ENCODE measurements at regions not wholly inside any gene's neighbourhood (a gene's known extent, or its start where the extent isn't known, plus 50 kb on each side); places are given as distances from the start of the nearest gene placed in this dataset.
"Not testable (repeated sequence)": the region's sequence is repeated elsewhere in the genome, so short reads cannot be mapped to it uniquely, and the experiment has no call there.

- not testable (repeated sequence) for DNase-seq
These were observed 101.7 kb upstream of the NIPA1 start for GRCh38 chr15:22684786-22685185.

DNA sequence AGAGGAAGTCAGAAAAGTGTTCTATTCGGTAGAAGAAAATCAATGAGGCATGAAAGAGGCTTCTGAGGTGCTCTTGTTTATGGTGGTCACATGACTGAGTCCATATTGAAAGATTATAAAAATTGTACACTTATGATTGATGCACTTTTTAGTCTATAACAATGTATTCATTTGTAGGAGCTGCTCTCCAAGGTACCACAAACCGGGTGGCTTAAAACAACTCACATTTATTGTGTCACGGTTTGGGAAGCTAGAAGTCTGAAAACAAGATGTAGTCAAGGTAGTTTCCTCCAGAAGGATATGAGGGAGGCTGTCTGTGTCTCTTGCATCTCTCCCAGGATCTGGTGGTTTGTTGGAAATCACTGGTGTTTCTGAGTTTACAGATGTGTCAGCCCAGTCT lies 86.6 kb upstream of the NIPA1 start:
- not testable (repeated sequence) for DNase-seq

GRCh38 chr15:22710831-22711341 lies 75.6 kb upstream of the NIPA1 start:
- DNase-seq, result not testable (repeated sequence)

DNA sequence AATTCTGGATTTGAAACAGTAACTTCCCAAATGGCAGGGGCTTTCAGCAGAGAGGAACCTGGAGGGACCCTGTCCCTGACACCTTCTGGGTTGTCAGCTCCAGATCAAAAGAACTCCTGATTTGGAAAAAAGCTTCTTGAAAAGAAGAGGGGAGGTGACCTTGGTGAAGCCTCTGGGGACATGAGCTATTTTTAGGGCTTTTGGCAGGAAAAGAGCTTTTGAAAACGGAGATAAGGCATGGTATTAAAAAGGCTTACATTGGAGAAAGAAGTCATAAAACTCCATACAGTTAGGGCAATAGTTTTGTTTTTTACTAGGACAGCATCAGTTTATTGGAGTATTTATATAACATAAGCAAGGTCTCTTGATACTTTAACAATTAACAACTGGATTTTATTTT lies 72.5 kb upstream of the NIPA1 start:
- DNase-seq, result not testable (repeated sequence)

DNA sequence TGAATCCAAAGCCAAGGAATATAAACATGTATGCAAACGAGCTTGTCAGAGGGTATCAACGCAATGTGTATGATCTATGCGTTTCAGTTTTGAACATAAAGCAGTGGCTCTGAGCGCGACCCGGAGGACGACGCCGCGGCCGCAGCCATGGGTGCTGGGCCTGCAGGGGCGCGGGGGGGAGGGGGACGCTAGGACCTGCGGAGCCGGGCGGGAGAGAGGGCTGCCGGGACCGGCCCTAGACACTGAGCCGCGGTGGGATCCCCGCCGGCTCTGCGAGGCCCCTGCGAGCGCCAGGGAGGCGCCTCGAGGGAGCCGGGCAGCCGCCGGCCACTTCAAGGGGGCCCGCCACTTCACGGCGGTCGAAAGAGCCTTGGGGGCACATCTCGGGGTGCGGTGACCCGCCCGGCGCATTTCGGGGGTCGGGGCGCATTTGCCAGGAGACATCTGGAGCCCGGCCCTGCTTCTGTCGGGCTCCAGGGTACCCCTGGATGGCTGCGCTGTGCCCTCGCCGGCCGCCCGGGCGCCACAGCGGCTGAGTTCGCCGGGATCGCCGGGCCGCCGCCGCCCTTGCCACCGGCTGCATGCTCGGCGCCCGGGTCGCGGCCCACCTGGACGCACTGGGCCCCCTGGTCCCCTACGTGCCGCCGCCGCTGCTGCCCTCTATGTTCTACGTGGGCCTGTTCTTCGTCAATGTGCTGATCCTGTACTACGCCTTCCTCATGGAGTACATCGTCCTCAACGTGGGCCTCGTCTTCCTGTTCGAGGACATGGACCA lies 71.9 kb upstream of the NIPA1 start:
- DNase-seq, result not testable (repeated sequence)

- DNase-seq, result not testable (repeated sequence)
These were observed 71.2 kb upstream of the NIPA1 start for GRCh38 chr15:22715133-22715845.

DNA sequence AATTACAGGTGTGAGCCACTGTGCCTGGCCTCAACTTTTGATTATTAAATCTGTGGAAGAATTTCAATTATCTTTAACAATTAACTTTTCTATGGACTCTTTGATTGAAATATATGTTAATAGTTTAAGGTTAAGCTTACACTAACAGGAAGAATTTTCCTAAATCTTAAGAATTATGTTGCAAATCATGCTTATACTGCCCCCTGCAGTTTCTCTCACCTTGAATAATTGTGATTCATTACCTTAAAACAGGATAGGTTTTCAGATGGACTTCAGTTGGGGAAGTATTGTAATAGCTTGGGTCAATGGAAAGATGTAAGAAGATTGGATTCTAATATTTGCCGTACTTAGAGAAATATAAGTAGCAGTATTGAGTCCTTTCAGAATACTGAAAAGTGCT lies 66.5 kb upstream of the NIPA1 start:
- DNase-seq, result not testable (repeated sequence)

DNA sequence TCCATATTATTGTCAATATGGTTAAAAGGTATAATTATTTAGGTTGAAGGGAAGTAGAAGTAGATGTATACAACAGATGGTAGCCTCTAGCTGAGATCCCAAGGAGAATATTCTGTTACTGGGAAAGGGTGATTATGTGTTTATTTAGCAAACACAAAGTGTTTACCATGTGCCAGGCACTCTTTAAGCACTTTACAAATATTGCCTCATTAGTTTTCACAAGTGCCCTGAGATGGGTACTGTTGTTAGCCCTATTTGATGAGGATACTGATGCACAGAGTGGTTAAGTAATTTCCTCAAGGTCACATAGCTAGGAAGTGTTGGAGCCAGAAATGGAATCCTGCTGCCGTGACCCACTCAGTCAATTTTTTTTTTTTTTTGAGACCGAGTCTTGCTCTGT lies 60.3 kb upstream of the NIPA1 start:
- DNase-seq, result not testable (repeated sequence)

GRCh38 chr15:22735067-22735466 lies 51.4 kb upstream of the NIPA1 start:
- not testable (repeated sequence) for DNase-seq

GRCh38 chr15:22735781-22736180 lies 50.7 kb upstream of the NIPA1 start:
- no peak for DNase-seq

GRCh38 chr15:22736200-22736599 lies 50.2 kb upstream of the NIPA1 start:
- not testable (repeated sequence) for DNase-seq

Data from T-helper 1 cell (primary cell).